ENCODE measurements at regions not wholly inside any gene's neighbourhood (a gene's known extent, or its start where the extent isn't known, plus 50 kb on each side); places are given as distances from the start of the nearest gene placed in this dataset.

GRCh38 chr10:55374060-55374459 is 573.0 kb upstream of the PCDH15 start (continued):
- TF ChIP-seq, protein P1, sequence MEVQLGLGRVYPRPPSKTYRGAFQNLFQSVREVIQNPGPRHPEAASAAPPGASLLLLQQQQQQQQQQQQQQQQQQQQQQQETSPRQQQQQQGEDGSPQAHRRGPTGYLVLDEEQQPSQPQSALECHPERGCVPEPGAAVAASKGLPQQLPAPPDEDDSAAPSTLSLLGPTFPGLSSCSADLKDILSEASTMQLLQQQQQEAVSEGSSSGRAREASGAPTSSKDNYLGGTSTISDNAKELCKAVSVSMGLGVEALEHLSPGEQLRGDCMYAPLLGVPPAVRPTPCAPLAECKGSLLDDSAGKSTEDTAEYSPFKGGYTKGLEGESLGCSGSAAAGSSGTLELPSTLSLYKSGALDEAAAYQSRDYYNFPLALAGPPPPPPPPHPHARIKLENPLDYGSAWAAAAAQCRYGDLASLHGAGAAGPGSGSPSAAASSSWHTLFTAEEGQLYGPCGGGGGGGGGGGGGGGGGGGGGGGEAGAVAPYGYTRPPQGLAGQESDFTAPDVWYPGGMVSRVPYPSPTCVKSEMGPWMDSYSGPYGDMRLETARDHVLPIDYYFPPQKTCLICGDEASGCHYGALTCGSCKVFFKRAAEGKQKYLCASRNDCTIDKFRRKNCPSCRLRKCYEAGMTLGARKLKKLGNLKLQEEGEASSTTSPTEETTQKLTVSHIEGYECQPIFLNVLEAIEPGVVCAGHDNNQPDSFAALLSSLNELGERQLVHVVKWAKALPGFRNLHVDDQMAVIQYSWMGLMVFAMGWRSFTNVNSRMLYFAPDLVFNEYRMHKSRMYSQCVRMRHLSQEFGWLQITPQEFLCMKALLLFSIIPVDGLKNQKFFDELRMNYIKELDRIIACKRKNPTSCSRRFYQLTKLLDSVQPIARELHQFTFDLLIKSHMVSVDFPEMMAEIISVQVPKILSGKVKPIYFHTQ (CRISPR knock-in tag; IDR thresholded peaks at IDR 0.05) = no peak

DNA sequence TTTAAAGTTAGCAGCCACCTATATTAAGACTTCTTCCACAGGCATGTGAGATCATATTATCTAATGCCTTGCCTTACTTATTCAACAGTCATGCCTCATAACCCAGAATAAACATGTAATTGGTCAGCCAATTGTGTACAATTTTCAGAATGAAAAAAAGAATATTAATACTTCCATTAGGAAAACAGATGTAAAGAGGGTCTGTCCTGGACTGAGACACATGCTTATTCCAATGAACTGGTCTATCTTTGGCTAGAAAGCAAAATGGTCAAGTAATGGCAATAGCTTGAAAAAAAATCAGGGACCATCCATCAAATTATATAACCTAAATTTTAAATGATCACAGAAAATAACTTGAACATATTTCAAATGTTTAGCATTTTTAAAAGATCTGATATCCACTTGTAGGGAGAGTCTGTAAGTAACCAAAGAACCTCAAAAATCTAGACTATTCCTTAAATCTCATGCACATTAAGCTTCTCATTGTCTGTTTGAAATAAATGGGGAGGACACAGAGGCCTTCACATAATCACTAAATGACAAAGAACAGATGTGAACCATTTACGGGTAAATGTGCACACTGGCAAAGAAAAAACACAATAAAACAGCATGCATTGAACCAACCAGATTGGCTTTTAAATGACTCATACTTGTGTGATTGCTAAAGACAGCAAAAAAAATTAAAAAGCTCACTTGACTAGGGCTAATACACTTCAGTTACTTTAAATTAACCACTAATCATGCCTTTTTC is 568.8 kb upstream of the PCDH15 start:
- CTCF ChIA-PET = no interaction called here
- H3K27ac Mint-ChIP-seq = no peak overlapping the region
- TF ChIP-seq ELF4 (CRISPR knock-in tag; IDR thresholded peaks at IDR 0.05; ENCODE audit: low read depth) = no peak
- TF ChIP-seq TP53 (CRISPR knock-in tag; IDR thresholded peaks at IDR 0.05) = no peak
- TF ChIP-seq USF1 (CRISPR knock-in tag; IDR thresholded peaks at IDR 0.05) = no peak
- TF ChIP-seq EMX1 (CRISPR knock-in tag; IDR thresholded peaks at IDR 0.05) = no peak
- TF ChIP-seq GTF2I (CRISPR knock-in tag; conservative IDR thresholded peaks at IDR 0.05) = no peak
- TF ChIP-seq RORB (CRISPR knock-in tag; IDR thresholded peaks at IDR 0.05) = 0 out of 2 replicates have a peak, but pooled peaks have one; percentile 41
- H3K27me3 Mint-ChIP-seq (ENCODE audit: low read depth) = no peaks in the 10 kb centered on the region
- peaks cover 5% of the 10 kb centered on the region; the same call in 1 of the 2 replicates for H3K9me3 Mint-ChIP-seq
- DNase-seq (ENCODE audit: low spot score) = no peak
- peaks cover under 1% of the 10 kb centered on the region; the same call in 1 of the 2 replicates for H3K4me1 Mint-ChIP-seq
- POLR2A ChIA-PET = interaction anchor here (0.5 kb wide), 1 partner anchor 110 kb away, joined by 4 read pairs; no protein-coding TSS in a partner anchor
- H3K4me3 Mint-ChIP-seq = no peak overlapping the region
- no peak for ATAC-seq
- H3K36me3 Mint-ChIP-seq = no peaks in the 10 kb centered on the region

GRCh38 chr10:55368467-55368866 is 567.4 kb upstream of the PCDH15 start:
- DNase-seq (ENCODE audit: low spot score) (no peak), ATAC-seq (no peak)
- TF ChIP-seq ZNF532 (CRISPR knock-in tag; IDR thresholded peaks at IDR 0.05; ENCODE audit: borderline replicate concordance) (no peak), PRRX2 (CRISPR knock-in tag; IDR thresholded peaks at IDR 0.05) (no peak), ZNF281 (CRISPR knock-in tag; IDR thresholded peaks at IDR 0.05) (no peak), ERG (CRISPR knock-in tag; IDR thresholded peaks at IDR 0.05) (no peak), TEAD4 (CRISPR knock-in tag; IDR thresholded peaks at IDR 0.05) (no peak)
- TF ChIP-seq, protein P1 (CRISPR knock-in tag; IDR thresholded peaks at IDR 0.05) = no peak
- TF ChIP-seq, protein P2, sequence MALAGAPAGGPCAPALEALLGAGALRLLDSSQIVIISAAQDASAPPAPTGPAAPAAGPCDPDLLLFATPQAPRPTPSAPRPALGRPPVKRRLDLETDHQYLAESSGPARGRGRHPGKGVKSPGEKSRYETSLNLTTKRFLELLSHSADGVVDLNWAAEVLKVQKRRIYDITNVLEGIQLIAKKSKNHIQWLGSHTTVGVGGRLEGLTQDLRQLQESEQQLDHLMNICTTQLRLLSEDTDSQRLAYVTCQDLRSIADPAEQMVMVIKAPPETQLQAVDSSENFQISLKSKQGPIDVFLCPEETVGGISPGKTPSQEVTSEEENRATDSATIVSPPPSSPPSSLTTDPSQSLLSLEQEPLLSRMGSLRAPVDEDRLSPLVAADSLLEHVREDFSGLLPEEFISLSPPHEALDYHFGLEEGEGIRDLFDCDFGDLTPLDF (CRISPR knock-in tag; IDR thresholded peaks at IDR 0.05) = no peak
- no peaks in the 10 kb centered on the region for H3K36me3 Mint-ChIP-seq
- POLR2A ChIA-PET = no interaction called here
- H3K27ac Mint-ChIP-seq = no peak overlapping the region
- H3K4me1 Mint-ChIP-seq = no peaks in the 10 kb centered on the region
- H3K9me3 Mint-ChIP-seq = peaks cover 5% of the 10 kb centered on the region; the same call in 1 of the 2 replicates
- no peak overlapping the region for H3K4me3 Mint-ChIP-seq
- CTCF ChIA-PET = no interaction called here
- no peaks in the 10 kb centered on the region for H3K27me3 Mint-ChIP-seq (ENCODE audit: low read depth)

Measured in WTC11 (cell line).